GM10266 (cell line): ENCODE measurements at regions not wholly inside any gene's neighbourhood (a gene's known extent, or its start where the extent isn't known, plus 50 kb on each side); places are given as distances from the start of the nearest gene placed in this dataset.

Experiments used
- DNase-seq: peaks from one replicate; pipeline ENCODE4 v3.0.0; 2012; ENCODE audit errors: extremely low spot score
- TF ChIP-seq, protein P1 (sequence below): IDR thresholded peaks from 2 replicates; pipeline ENCODE4 v1.5.1; 2012; ENCODE audit warnings: mild to moderate bottlenecking, low read depth; ENCODE audit not compliant: control insufficient read depth, insufficient read depth; ENCODE audit errors: missing control alignments

DNA sequence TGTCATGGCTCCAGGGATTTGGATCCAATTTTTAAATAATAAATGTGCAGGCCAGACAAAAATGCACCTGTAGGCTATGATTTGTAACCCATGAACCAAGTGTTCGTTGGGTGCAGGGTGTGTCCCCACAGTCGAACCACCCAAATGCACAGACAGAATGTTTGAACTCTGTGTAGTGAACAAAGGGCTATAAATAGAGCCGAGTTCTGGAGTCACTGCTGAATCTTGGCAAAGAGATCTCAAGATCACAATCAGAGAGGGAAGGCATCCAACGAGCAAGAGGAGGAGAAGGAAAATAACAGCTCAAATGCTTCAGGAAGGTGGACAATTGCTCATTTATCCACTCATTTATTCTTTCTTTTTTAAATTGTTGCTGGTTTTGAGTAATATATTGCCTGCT, 547.9 kb downstream of the FGF9 start:
- TF ChIP-seq, protein P1, sequence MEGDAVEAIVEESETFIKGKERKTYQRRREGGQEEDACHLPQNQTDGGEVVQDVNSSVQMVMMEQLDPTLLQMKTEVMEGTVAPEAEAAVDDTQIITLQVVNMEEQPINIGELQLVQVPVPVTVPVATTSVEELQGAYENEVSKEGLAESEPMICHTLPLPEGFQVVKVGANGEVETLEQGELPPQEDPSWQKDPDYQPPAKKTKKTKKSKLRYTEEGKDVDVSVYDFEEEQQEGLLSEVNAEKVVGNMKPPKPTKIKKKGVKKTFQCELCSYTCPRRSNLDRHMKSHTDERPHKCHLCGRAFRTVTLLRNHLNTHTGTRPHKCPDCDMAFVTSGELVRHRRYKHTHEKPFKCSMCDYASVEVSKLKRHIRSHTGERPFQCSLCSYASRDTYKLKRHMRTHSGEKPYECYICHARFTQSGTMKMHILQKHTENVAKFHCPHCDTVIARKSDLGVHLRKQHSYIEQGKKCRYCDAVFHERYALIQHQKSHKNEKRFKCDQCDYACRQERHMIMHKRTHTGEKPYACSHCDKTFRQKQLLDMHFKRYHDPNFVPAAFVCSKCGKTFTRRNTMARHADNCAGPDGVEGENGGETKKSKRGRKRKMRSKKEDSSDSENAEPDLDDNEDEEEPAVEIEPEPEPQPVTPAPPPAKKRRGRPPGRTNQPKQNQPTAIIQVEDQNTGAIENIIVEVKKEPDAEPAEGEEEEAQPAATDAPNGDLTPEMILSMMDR, result no peak
- no peak for DNase-seq

DNA sequence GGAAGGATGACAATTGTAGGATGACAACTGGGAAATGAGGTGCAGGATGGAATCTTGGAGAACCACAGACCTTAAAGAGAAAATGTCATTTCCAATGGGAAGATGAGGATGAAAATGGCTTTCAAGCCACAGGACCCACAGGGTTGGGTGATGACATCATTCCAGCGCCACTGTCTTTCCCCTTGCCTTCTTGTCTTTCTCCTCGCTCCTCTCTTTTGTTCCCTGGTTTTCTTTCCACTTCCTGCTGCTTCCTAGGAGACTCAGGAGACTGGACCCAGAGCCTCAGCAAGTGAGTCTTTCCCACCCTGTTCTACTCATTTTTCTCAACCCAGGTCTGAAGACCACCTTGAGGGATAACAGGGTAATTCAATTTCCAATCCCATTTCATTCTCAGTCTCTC, 548.8 kb downstream of the FGF9 start:
- TF ChIP-seq, protein P1, result no peak
- DNase-seq, result no peak

DNA sequence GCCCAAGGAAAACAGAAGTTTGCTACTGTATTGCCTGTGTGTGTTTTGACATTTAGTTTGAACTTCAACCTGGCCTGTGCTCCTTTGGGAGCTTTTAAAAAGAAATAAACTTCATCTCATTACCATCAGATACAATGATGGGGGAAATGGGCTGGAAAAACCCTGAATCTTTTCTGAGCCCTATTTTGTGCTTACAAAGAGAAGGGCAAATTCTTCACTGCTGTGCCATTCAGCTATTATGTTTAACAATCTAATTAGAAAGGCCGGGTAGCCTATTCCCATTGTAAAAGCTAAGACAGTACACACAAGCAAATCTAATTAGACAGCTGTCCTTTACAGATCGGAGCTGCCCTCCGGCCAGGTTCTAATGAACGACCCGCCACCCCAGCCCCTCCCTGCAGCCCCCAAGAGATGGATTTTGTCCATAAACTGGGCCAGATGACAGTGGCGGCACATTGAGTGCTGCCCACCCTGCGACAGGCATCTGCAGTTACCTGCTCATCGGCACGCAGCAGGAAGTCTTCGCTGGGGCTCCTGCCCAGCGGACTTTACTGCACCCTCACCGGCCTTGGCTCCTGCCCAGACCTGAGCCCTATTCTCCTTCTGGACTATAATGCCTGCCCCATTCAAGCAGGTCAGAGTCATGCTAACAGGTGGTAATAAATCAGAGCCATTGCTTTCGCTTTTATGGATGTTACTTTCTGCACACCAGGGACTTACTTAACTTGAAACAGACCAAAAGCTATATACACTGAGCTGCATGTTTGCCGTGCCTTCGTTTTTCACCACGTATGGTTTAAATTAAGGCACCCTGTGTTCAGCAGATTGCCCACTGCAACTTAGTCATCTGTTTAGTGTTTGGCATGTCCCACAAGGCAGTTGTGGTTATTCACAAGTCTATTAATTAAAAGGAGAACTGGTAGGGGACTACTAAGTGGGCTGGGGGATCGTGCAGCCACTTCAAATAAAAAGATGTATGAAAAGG, 549.6 kb downstream of the FGF9 start:
- DNase-seq, result no peak
- TF ChIP-seq, protein P1, result no peak

DNA sequence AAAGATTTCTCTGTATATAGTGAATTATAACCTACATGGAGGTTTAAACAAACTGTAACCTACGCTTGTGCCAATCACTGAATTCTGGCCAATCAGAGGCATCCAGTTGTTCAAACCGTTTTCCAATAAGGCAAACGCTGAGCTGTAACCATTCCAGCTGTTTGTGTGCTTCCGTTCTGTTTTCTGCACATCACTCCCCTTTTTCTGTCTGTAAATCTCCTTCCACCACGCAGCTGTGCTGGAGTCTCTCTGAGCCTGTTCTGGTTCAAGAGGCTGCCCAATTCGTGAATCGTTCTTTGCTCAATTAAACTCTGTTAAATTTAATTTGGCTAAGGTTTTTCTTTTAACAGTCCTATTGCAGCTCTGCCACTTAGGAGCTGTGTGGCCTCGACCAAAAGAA, 552.5 kb downstream of the FGF9 start:
- no peak for DNase-seq
- TF ChIP-seq, protein P1, result no peak

DNA sequence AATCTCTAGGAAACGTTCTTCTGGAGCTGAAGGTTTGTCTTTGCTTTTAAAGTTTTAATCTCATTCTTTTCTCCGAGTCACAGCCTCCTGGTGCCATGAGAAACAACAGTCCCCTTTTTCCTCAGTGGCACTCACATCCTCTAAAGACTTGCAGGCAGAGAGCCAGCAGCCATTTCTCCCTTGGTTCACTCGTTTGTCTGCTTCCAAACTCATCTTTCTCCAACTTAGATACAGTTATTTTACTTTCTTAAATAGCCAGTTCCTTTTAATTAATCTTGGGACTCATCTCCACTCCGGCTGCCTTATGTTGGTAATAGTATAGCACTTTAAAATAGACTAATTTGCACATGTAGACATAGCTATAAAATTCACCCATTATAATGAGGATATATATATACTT, 555.2 kb downstream of the FGF9 start:
- no peak for DNase-seq
- TF ChIP-seq, protein P1, result no peak

DNA sequence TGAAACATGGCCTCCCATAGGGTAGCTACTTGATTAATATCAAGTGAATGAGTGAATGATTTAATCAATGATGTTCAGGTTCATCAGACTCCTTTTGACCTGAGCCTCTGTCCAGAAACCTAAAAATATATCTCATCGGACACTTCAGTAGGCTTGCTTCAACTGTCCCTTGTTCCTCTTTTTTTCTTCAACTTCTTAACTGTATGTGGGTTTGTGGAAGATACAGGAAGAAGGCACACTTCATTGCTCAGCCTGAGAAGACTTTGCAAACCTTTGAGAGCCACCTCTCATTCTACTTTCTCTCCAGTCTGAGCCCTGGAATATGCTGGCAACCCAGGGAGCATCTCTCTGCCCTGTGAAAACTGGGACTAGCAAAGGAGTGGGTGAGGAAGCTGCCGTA, 557.0 kb downstream of the FGF9 start:
- peak; percentile 10 for DNase-seq
- TF ChIP-seq, protein P1, result no peak

DNA sequence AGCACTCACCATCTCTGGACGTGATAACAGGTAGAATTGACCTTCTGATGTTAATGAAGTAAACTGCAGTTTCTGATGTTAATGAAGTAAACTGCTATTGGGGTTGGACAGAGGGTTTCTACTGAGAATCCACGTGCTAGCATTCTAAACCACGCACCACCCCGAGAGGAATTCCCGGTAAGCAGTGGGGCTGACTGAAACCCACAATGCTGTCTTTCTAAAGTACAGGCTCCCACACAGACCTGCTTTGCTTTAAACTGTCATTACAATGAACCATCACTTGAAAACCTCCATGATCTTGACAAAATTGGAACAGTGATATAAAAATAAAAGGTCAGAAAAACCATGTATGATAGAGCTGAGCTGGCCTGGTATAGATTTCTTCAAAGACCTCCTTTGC, 559.0 kb downstream of the FGF9 start:
- no peak for DNase-seq
- TF ChIP-seq, protein P1, result no peak
